HepG2 (cell line): ENCODE measurements at regions not wholly inside any gene's neighbourhood (a gene's known extent, or its start where the extent isn't known, plus 50 kb on each side); places are given as distances from the start of the nearest gene placed in this dataset.

Experiments
- ATAC-seq: fragments of 200-7000 bp; cut with Tn5 transposase; 3 replicates; pipeline ENCODE4 v1.9.1; 2020; ENCODE audit warnings: mild to moderate bottlenecking, moderate library complexity
- BruUV-seq: library from RNA; stranded (reverse); fragments of 400-500 nt; replicated peaks from 2 replicates; lab custom pipeline; 2021; lab: Mats Ljungman, UMichigan
- CTCF ChIA-PET: fragments of 300-600 bp; formaldehyde crosslinking; extraction: SDS; loops from one replicate; lab custom pipeline; 2021; ENCODE audit warnings: low total read pairs, inconsistent platforms, low intra/inter-chr PET ratio; lab: Yijun Ruan, JAX
- POLR2A ChIA-PET: fragments of 350-600 bp; sonication (Branson Sonifier 250); formaldehyde crosslinking; loops from one replicate; lab custom pipeline; 2020; ENCODE audit warnings: antibody characterized with exemption, inconsistent platforms; lab: Yijun Ruan, JAX
- DNase-seq: peaks from one replicate; pipeline ENCODE4 v3.0.0-alpha.2; 2015; ENCODE audit warnings: low spot score
- FAIRE-seq: peaks from 3 replicates; lab custom pipeline; 2011; peaks lifted over from hg19 to GRCh38; lab: Jason Lieb, UNC
- H2AFZ ChIP-seq: one replicate; pipeline ENCODE4 v1.6.1; 2011; ENCODE audit warnings: low read length, inconsistent platforms
- H3K27ac ChIP-seq: fragments of 300-600 bp; 3 replicates; pipeline ENCODE4 v1.8.0; 2011; ENCODE audit warnings: mixed run types, mild to moderate bottlenecking, mixed read lengths, low read length, inconsistent platforms; ENCODE audit not compliant: insufficient read depth; ENCODE audit errors: extremely low read length
- H3K27me3 ChIP-seq, 2 experiments: fragments of 200-600 bp in 1 of 2; 2 replicates in 1 of 2; 3 replicates in 1 of 2; pipeline versions ENCODE4 v1.6.0 to v1.8.0; 2011; ENCODE audit warnings: low read length in 2 of 2, mild to moderate bottlenecking in 2 of 2, moderate library complexity in 2 of 2, inconsistent platforms in 1 of 2; ENCODE audit not compliant: insufficient read depth in 2 of 2, control insufficient read depth in 1 of 2
- H3K36me3 ChIP-seq, 2 experiments: fragments of 200-600 bp in 1 of 2; replicated peaks in 1 of 2; 2 replicates in 1 of 2; 3 replicates in 1 of 2; pipeline versions ENCODE4 v1.5.1 to v1.8.0; 2011; ENCODE audit warnings: low read length in 2 of 2, inconsistent platforms in 1 of 2; ENCODE audit not compliant: insufficient read depth in 2 of 2, control insufficient read depth in 1 of 2
- H3K4me1 ChIP-seq: 2 replicates; pipeline ENCODE4 v1.5.1; 2012; ENCODE audit warnings: low read length, inconsistent platforms; ENCODE audit not compliant: insufficient read depth
- H3K4me2 ChIP-seq: 2 replicates; pipeline ENCODE4 v1.6.0; 2011; ENCODE audit warnings: low read depth, low read length, inconsistent platforms
- H3K4me3 ChIP-seq, 3 experiments: fragments of 200-600 bp in 1 of 3; sonication (generic), shearing (Covaris generic) in 1 of 3; replicated peaks in 1 of 3; 2 replicates each; pipeline ENCODE4 v1.5.1; 2011 to 2016; ENCODE audit warnings: low read length in 3 of 3, inconsistent platforms in 2 of 3, low read depth in 2 of 3, mild to moderate bottlenecking in 2 of 3, control low read depth in 1 of 3, mixed read lengths in 1 of 3; ENCODE audit not compliant: insufficient read depth in 1 of 3
- H3K79me2 ChIP-seq: one replicate; pipeline ENCODE4 v1.6.1; 2011; ENCODE audit warnings: low read length, inconsistent platforms; ENCODE audit not compliant: insufficient read depth
- H3K9ac ChIP-seq: 2 replicates; pipeline ENCODE4 v1.6.0; 2011; ENCODE audit warnings: mild to moderate bottlenecking, low read depth, low read length, inconsistent platforms; ENCODE audit not compliant: insufficient read depth
- H3K9me3 ChIP-seq: 2 replicates; pipeline ENCODE4 v1.5.1; 2012; ENCODE audit warnings: mild to moderate bottlenecking, low read length
- H4K20me1 ChIP-seq: 2 replicates; pipeline ENCODE4 v1.6.0; 2011; ENCODE audit warnings: inconsistent platforms, mild to moderate bottlenecking, low read length, moderate library complexity; ENCODE audit not compliant: insufficient read depth
- ARNT2 ChIP-seq: sonication (generic); formaldehyde crosslinking; IDR thresholded peaks from 2 replicates; pipeline ENCODE4 v1.8.0; 2022; ENCODE audit warnings: mild to moderate bottlenecking, low read depth, missing genetic modification reagents, moderate library complexity
- ATF5 ChIP-seq: sonication (generic); formaldehyde crosslinking; IDR thresholded peaks from 2 replicates; pipeline ENCODE4 v1.4.0; 2020; ENCODE audit warnings: mild to moderate bottlenecking, low read depth, missing genetic modification reagents
- E2F1 ChIP-seq: sonication (generic); formaldehyde crosslinking; IDR thresholded peaks from 2 replicates; pipeline ENCODE4 v1.5.0; 2020; ENCODE audit warnings: missing genetic modification reagents
- FIP1L1 ChIP-seq: fragments of 200-400 bp; formaldehyde crosslinking; IDR thresholded peaks from 2 replicates; pipeline ENCODE4 v1.6.1; 2018; ENCODE audit warnings: low read depth, mild to moderate bottlenecking, low read length, moderate library complexity, borderline replicate concordance; ENCODE audit not compliant: insufficient read depth
- MEIS2 ChIP-seq: sonication (generic); formaldehyde crosslinking; IDR thresholded peaks from 2 replicates; pipeline ENCODE4 v1.9.0; 2021; ENCODE audit warnings: mild to moderate bottlenecking, missing genetic modification reagents
- NCOR1 ChIP-seq: fragments of 200-600 bp; sonication (generic); IDR thresholded peaks from 2 replicates; pipeline ENCODE4 v1.7.0; 2017; ENCODE audit warnings: antibody characterized with exemption, low read length, borderline replicate concordance
- NONO ChIP-seq, 2 experiments: fragments of 450-650 bp in 1 of 2; sonication (generic) in 1 of 2; formaldehyde crosslinking in 1 of 2; IDR thresholded peaks in 1 of 2; conservative IDR thresholded peaks in 1 of 2; 2 replicates each; pipeline versions ENCODE4 v1.6.1 to v1.8.0; 2017 to 2022; ENCODE audit warnings: mild to moderate bottlenecking in 1 of 2, missing genetic modification reagents in 1 of 2, moderate library complexity in 1 of 2
- NR1H2 ChIP-seq: sonication (generic); formaldehyde crosslinking; IDR thresholded peaks from 2 replicates; pipeline ENCODE4 v1.8.1; 2022; ENCODE audit warnings: low read depth, missing genetic modification reagents, borderline replicate concordance
- NR2F2 ChIP-seq: IDR thresholded peaks from 2 replicates; pipeline ENCODE4 v1.6.1; 2012; ENCODE audit warnings: low read depth, inconsistent platforms, borderline replicate concordance
- PATZ1 ChIP-seq: sonication (generic); formaldehyde crosslinking; IDR thresholded peaks from 2 replicates; pipeline ENCODE4 v1.4.0; 2020; ENCODE audit warnings: missing genetic modification reagents
- RBAK ChIP-seq: sonication (generic); formaldehyde crosslinking; IDR thresholded peaks from 2 replicates; pipeline ENCODE4 v1.5.1; 2020; ENCODE audit warnings: mild to moderate bottlenecking, missing genetic modification reagents
- SALL2 ChIP-seq: sonication (generic); formaldehyde crosslinking; IDR thresholded peaks from 2 replicates; pipeline ENCODE4 v1.8.1; 2023; ENCODE audit warnings: mild to moderate bottlenecking, missing genetic modification reagents, inconsistent platforms
- ZNF674 ChIP-seq: sonication (generic); formaldehyde crosslinking; IDR thresholded peaks from 2 replicates; pipeline ENCODE4 v1.5.0; 2020; ENCODE audit warnings: low read depth, mild to moderate bottlenecking, missing genetic modification reagents
- ZNF850 ChIP-seq: sonication (generic); formaldehyde crosslinking; conservative IDR thresholded peaks from 2 replicates; pipeline ENCODE4 v1.9.0; 2021; ENCODE audit warnings: mild to moderate bottlenecking, missing genetic modification reagents
- WGBS: methylation state at CpG from one replicate; pipeline ENCODE4 v1.1.6; 2017; ENCODE audit warnings: low lambda C conversion rate; 5-methylcytosine and 5-hydroxymethylcytosine counted together
- in situ Hi-C: cut with HindIII; loops from 2 replicates; pipeline ENCODE4 v1.10.0; 2017; ENCODE audit warnings: low pct_unique_long_range_greater_than_20kb; ENCODE audit not compliant: extremely low pct_ligation_motif_present
- intact Hi-C: fragments of 100-400 bp; cut with micrococcal nuclease; formaldehyde crosslinking; loops from one replicate; pipeline ENCODE4 v1.10.0; 2022; ENCODE audit not compliant: unreplicated experiment
- TF ChIP-seq, protein P1 (sequence below): IDR thresholded peaks from 2 replicates; pipeline ENCODE4 v1.6.1; 2016; ENCODE audit warnings: missing compliant biosample characterization, missing genetic modification reagents, borderline replicate concordance
- TF ChIP-seq, protein P2 (sequence below): sonication (generic); formaldehyde crosslinking; IDR thresholded peaks from 2 replicates; pipeline ENCODE4 v1.5.1; 2020; ENCODE audit warnings: mild to moderate bottlenecking, missing genetic modification reagents, moderate library complexity

DNA sequence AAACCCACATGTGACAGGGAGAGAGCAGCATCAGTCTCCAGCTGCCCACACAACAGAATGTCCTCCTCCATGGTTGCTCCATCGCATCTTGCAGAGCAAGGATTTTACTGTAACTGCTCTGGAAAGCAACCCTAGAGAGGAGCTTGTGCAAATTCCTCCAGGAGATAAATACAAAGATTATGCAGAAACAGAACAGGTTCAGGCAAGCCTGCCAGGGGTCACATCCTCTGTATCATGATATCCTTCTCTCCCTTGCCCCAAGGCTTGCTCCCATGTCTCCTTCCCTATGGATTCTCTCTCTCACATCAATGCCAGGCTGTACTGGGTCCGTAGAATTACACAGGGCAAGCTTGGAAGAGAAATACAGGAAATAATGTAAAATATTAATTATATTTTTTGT is 226.0 kb downstream of the MPDZ start:
- Histone ChIP-seq H3K79me2 (no peaks in the 10 kb centered on the region), H3K9me3 (no peaks in the 10 kb centered on the region), H2AFZ (no peak overlapping the region), H4K20me1 (no peaks in the 10 kb centered on the region), H3K4me2 (no peak overlapping the region), H3K4me3 (no peak overlapping the region), H3K27me3 (no peaks in the 10 kb centered on the region), H3K9ac (no peak overlapping the region), H3K36me3 (no peaks in the 10 kb centered on the region), H3K27ac (no peak overlapping the region), H3K4me1 (no peaks in the 10 kb centered on the region)
- ATAC-seq (no peak), DNase-seq (no peak), FAIRE-seq (no peak)
- intact Hi-C loops (no loop called here), in situ Hi-C loops (no loop called here)
- POLR2A ChIA-PET = no interaction called here
- BruUV-seq = no TSS peak
- WGBS = 0% methylated on average over 2 of the region's 2 CpGs
- CTCF ChIA-PET = no interaction called here
- TF ChIP-seq MEIS2 (CRISPR knock-in tag) (no peak), NONO (IDR thresholded peaks at IDR 0.05) (no peak), NONO (CRISPR knock-in tag; conservative IDR thresholded peaks at IDR 0.05) (no peak), ZNF850 (CRISPR knock-in tag) (no peak), NR1H2 (no peak), FIP1L1 (no peak), RBAK (CRISPR knock-in tag) (no peak), ZNF674 (no peak), PATZ1 (CRISPR knock-in tag) (no peak), E2F1 (CRISPR knock-in tag) (no peak), ATF5 (no peak), SALL2 (CRISPR knock-in tag) (no peak), NR2F2 (no peak), ARNT2 (no peak), NCOR1 (no peak)
- TF ChIP-seq, protein P1, sequence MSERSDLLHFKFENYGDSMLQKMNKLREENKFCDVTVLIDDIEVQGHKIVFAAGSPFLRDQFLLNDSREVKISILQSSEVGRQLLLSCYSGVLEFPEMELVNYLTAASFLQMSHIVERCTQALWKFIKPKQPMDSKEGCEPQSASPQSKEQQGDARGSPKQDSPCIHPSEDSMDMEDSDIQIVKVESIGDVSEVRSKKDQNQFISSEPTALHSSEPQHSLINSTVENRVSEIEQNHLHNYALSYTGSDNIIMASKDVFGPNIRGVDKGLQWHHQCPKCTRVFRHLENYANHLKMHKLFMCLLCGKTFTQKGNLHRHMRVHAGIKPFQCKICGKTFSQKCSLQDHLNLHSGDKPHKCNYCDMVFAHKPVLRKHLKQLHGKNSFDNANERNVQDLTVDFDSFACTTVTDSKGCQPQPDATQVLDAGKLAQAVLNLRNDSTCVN (CRISPR knock-in tag) = no peak
- TF ChIP-seq, protein P2, sequence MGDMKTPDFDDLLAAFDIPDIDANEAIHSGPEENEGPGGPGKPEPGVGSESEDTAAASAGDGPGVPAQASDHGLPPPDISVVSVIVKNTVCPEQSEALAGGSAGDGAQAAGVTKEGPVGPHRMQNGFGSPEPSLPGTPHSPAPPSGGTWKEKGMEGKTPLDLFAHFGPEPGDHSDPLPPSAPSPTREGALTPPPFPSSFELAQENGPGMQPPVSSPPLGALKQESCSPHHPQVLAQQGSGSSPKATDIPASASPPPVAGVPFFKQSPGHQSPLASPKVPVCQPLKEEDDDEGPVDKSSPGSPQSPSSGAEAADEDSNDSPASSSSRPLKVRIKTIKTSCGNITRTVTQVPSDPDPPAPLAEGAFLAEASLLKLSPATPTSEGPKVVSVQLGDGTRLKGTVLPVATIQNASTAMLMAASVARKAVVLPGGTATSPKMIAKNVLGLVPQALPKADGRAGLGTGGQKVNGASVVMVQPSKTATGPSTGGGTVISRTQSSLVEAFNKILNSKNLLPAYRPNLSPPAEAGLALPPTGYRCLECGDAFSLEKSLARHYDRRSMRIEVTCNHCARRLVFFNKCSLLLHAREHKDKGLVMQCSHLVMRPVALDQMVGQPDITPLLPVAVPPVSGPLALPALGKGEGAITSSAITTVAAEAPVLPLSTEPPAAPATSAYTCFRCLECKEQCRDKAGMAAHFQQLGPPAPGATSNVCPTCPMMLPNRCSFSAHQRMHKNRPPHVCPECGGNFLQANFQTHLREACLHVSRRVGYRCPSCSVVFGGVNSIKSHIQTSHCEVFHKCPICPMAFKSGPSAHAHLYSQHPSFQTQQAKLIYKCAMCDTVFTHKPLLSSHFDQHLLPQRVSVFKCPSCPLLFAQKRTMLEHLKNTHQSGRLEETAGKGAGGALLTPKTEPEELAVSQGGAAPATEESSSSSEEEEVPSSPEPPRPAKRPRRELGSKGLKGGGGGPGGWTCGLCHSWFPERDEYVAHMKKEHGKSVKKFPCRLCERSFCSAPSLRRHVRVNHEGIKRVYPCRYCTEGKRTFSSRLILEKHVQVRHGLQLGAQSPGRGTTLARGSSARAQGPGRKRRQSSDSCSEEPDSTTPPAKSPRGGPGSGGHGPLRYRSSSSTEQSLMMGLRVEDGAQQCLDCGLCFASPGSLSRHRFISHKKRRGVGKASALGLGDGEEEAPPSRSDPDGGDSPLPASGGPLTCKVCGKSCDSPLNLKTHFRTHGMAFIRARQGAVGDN (CRISPR knock-in tag) = no peak
